H1 (cell line): ENCODE measurements at regions not wholly inside any gene's neighbourhood (a gene's known extent, or its start where the extent isn't known, plus 50 kb on each side); places are given as distances from the start of the nearest gene placed in this dataset.

Source experiments
- CTCF ChIA-PET: fragments of 300-600 bp; sonication (Branson Sonifier 250); formaldehyde crosslinking; loops from one replicate; lab custom pipeline; 2021; ENCODE audit not compliant: partially characterized antibody; lab: Charles Lee
- POLR2A ChIA-PET: fragments of 300-600 bp; sonication (Branson Sonifier 250); formaldehyde crosslinking; loops from one replicate; lab custom pipeline; 2021; ENCODE audit warnings: inconsistent platforms; ENCODE audit not compliant: partially characterized antibody; lab: Charles Lee
- DNase-seq, 2 experiments: peaks; one replicate each; pipeline versions ENCODE4 v3.0.0 to v3.0.0-alpha.2; 2010 to 2022; ENCODE audit warnings: low spot score in 2 of 2, low read depth in 1 of 2, mixed read lengths in 1 of 2
- FAIRE-seq: peaks from 2 replicates; lab custom pipeline; 2011; peaks lifted over from hg19 to GRCh38; lab: Jason Lieb, UNC
- H2AFZ ChIP-seq: 2 replicates; pipeline ENCODE4 v1.8.1; 2012; ENCODE audit warnings: low read length, inconsistent platforms
- H2AK5ac ChIP-seq: 2 replicates; pipeline ENCODE4 v1.6.1; 2013; ENCODE audit warnings: low read depth, low read length
- H2BK120ac ChIP-seq: replicated peaks from 2 replicates; pipeline ENCODE3; 2013; ENCODE audit warnings: low read depth, low read length, inconsistent platforms
- H2BK12ac ChIP-seq: 2 replicates; pipeline ENCODE4 v1.6.1; 2013; ENCODE audit warnings: low read depth, low read length
- H2BK15ac ChIP-seq: 2 replicates; pipeline ENCODE4 v1.6.1; 2013; ENCODE audit warnings: low read length
- H2BK20ac ChIP-seq: 2 replicates; pipeline ENCODE4 v1.6.1; 2013; ENCODE audit warnings: low read length
- H2BK5ac ChIP-seq: 2 replicates; pipeline ENCODE4 v1.6.1; 2013; ENCODE audit warnings: low read depth, low read length
- H3K14ac ChIP-seq: 2 replicates; pipeline ENCODE4 v1.6.1; 2013; ENCODE audit warnings: inconsistent platforms; ENCODE audit not compliant: insufficient read length
- H3K18ac ChIP-seq: 2 replicates; pipeline ENCODE4 v1.6.1; 2013; ENCODE audit warnings: low read length; ENCODE audit errors: extremely low read depth
- H3K23ac ChIP-seq: 2 replicates; pipeline ENCODE4 v1.6.1; 2013; ENCODE audit warnings: inconsistent platforms; ENCODE audit not compliant: insufficient read length
- H3K23me2 ChIP-seq: 2 replicates; pipeline ENCODE4 v1.6.1; 2013; ENCODE audit warnings: low read depth, low read length
- H3K27ac ChIP-seq: 2 replicates; pipeline ENCODE4 v1.6.1; 2011; ENCODE audit warnings: low read depth, low read length, inconsistent platforms
- H3K27me3 ChIP-seq, 4 experiments: replicated peaks in 1 of 4; 1 replicate in 1 of 4; 2 replicates in 3 of 4; pipeline versions ENCODE4 v1.6.1 to v1.8.1; 2011 to 2013; ENCODE audit warnings: low read length in 3 of 4, mild to moderate bottlenecking in 3 of 4, inconsistent platforms in 2 of 4, mixed read lengths in 2 of 4, moderate library complexity in 1 of 4; ENCODE audit not compliant: control insufficient read depth in 3 of 4, insufficient read depth in 3 of 4; ENCODE audit errors: extremely low read depth in 1 of 4
- H3K36me3 ChIP-seq, 4 experiments: 2 replicates each; pipeline versions ENCODE4 v1.6.1 to v1.8.1; 2011 to 2013; ENCODE audit warnings: mild to moderate bottlenecking in 4 of 4, low read length in 3 of 4, moderate library complexity in 2 of 4, control low read depth in 1 of 4, inconsistent platforms in 1 of 4; ENCODE audit not compliant: insufficient read depth in 4 of 4, control insufficient read depth in 2 of 4
- H3K4ac ChIP-seq: replicated peaks from 2 replicates; pipeline ENCODE3; 2013; ENCODE audit warnings: low read length, low read depth, mixed read lengths, inconsistent platforms; ENCODE audit not compliant: insufficient read length
- H3K4me1 ChIP-seq, 4 experiments: replicated peaks in 1 of 4; 1 replicate in 1 of 4; 2 replicates in 3 of 4; pipeline versions ENCODE4 v1.6.1 to v1.8.1; 2011 to 2013; ENCODE audit warnings: low read length in 3 of 4, inconsistent platforms in 2 of 4, mixed read lengths in 1 of 4; ENCODE audit not compliant: insufficient read depth in 4 of 4, control insufficient read depth in 3 of 4
- H3K4me2 ChIP-seq, 2 experiments: 2 replicates each; pipeline versions ENCODE4 v1.6.1 to v1.8.1; 2011 to 2013; ENCODE audit warnings: low read depth in 2 of 2, low read length in 2 of 2, control low read depth in 1 of 2, inconsistent platforms in 1 of 2, mild to moderate bottlenecking in 1 of 2; ENCODE audit not compliant: insufficient read depth in 1 of 2
- H3K4me3 ChIP-seq, 4 experiments: fragments of 200-600, 300-600 bp in 1 of 4; sonication (generic), shearing (Covaris generic), sonication (Bioruptor Twin) in 1 of 4; 2 replicates each; pipeline versions ENCODE4 v1.5.1 to v1.8.1; 2011 to 2016; ENCODE audit warnings: low read length in 4 of 4, low read depth in 3 of 4, control low read depth in 2 of 4, inconsistent platforms in 2 of 4, mild to moderate bottlenecking in 2 of 4, mixed read lengths in 1 of 4, moderate library complexity in 1 of 4; ENCODE audit not compliant: insufficient read depth in 2 of 4; ENCODE audit errors: extremely low read depth in 1 of 4
- H3K56ac ChIP-seq: replicated peaks from 2 replicates; pipeline ENCODE3; 2013; ENCODE audit warnings: low read depth, mild to moderate bottlenecking, mixed read lengths, low read length, inconsistent platforms; ENCODE audit not compliant: insufficient read length
- H3K79me1 ChIP-seq: 2 replicates; pipeline ENCODE4 v1.6.1; 2013; ENCODE audit warnings: low read depth, low read length, control low read depth
- H3K79me2 ChIP-seq, 2 experiments: 2 replicates each; pipeline versions ENCODE4 v1.6.1 to v1.8.1; 2012 to 2013; ENCODE audit warnings: low read length in 2 of 2, mild to moderate bottlenecking in 2 of 2, inconsistent platforms in 1 of 2; ENCODE audit not compliant: insufficient read depth in 2 of 2, control insufficient read depth in 1 of 2
- H3K9ac ChIP-seq, 4 experiments: replicated peaks in 1 of 4; 1 replicate in 1 of 4; 2 replicates in 3 of 4; pipeline versions ENCODE4 v1.6.1 to v1.8.1; 2011 to 2013; ENCODE audit warnings: low read depth in 3 of 4, low read length in 3 of 4, control low read depth in 2 of 4, mild to moderate bottlenecking in 2 of 4, moderate library complexity in 2 of 4, inconsistent platforms in 1 of 4; ENCODE audit errors: extremely low read depth in 1 of 4
- H3K9me3 ChIP-seq, 2 experiments: 2 replicates each; pipeline versions ENCODE4 v1.6.1 to v1.8.1; 2012 to 2013; ENCODE audit warnings: mild to moderate bottlenecking in 2 of 2, moderate library complexity in 2 of 2, control low read depth in 1 of 2, inconsistent platforms in 1 of 2, low read depth in 1 of 2, low read length in 1 of 2, mixed read lengths in 1 of 2; ENCODE audit not compliant: insufficient read depth in 2 of 2
- H4K20me1 ChIP-seq, 2 experiments: replicated peaks in 1 of 2; 2 replicates each; pipeline versions ENCODE3 to v1.8.1; 2011 to 2013; ENCODE audit warnings: inconsistent platforms in 2 of 2, low read length in 2 of 2, mild to moderate bottlenecking in 1 of 2; ENCODE audit not compliant: insufficient read depth in 2 of 2, control insufficient read depth in 1 of 2
- H4K5ac ChIP-seq: 2 replicates; pipeline ENCODE4 v1.6.1; 2013; ENCODE audit warnings: low read length, low read depth, mixed read lengths, inconsistent platforms; ENCODE audit not compliant: insufficient read length
- H4K8ac ChIP-seq: 2 replicates; pipeline ENCODE4 v1.8.0; 2013; ENCODE audit warnings: mild to moderate bottlenecking, moderate library complexity, low read length, inconsistent platforms; ENCODE audit not compliant: insufficient read depth; ENCODE audit errors: extremely low read depth
- H4K91ac ChIP-seq: replicated peaks from 2 replicates; pipeline ENCODE3; 2013; ENCODE audit warnings: low read length, mixed read lengths, inconsistent platforms; ENCODE audit not compliant: insufficient read length
- KDM1A ChIP-seq: fragments of 200-600, 300-600 bp; sonication (generic); IDR thresholded peaks from 2 replicates; pipeline ENCODE4 v1.7.1; 2016; ENCODE audit warnings: mild to moderate bottlenecking, low read length, borderline replicate concordance
- WGBS, 2 experiments: shearing (Covaris generic) in 1 of 2; methylation state at CpG; one replicate each; pipeline versions ENCODE4 v1.1.6 to v1.1.7; 2013 to 2015; ENCODE audit warnings: low lambda C conversion rate in 2 of 2, mixed read lengths in 2 of 2, inconsistent platforms in 1 of 2, low coverage in 1 of 2, missing lambda C conversion rate in 1 of 2; ENCODE audit not compliant: insufficient replicate concordance in 2 of 2, insufficient coverage in 1 of 2, insufficient read length in 1 of 2; ENCODE audit errors: extremely low coverage in 1 of 2, missing lambda C conversion rate in 1 of 2; 5-methylcytosine and 5-hydroxymethylcytosine counted together

DNA sequence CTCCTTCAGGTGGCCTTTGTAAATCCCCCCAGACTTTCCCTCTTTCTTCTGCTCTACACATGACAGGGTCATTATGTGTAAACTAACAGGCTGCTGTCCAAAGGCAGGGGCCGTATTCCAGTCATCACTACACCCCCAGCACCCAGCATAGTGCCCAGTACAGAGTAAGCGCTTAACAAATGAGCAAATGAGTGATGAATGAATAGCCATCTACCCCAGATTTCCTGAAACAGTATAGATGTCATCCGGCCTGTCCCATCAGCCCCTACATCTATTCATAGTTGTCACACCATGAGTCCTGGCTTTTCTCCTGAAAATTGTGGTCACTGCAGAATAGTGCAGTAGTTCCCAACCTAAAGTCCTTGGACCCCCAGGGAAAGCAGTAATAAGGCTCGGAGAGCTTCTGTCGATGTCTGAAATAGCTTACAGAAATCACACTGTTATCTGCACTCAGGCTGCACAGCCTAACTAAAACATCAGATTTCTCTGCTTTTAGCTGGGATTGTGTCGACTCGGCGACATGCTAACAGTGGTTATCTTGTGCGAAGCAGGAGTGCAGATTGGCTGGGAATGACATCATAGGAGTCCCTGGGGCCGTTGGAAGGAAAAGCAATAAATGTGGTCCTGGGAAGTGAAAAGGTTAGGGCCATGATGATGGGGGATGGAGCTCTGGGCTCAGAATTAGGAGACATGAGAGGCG lies 143.8 kb upstream of the NECTIN1 start:
- no peak for TF ChIP-seq KDM1A
- Histone ChIP-seq H3K9me3 (no peaks in the 10 kb centered on the region), H4K5ac (no peak overlapping the region), H2BK120ac (no peak overlapping the region), H2AFZ (no peak overlapping the region), H3K4ac (no peak overlapping the region), H2BK5ac (no peak overlapping the region), H4K20me1 (no peaks in the 10 kb centered on the region), H3K27ac (no peak overlapping the region), H3K4me2 (no peak overlapping the region), H2AK5ac (no peak overlapping the region), H3K9ac (no peak overlapping the region), H2BK15ac (no peak overlapping the region), H3K23ac (no peak overlapping the region), H3K18ac (no peak overlapping the region), H3K79me1 (no peaks in the 10 kb centered on the region), H4K91ac (no peak overlapping the region), H3K14ac (no peak overlapping the region), H3K56ac (no peak overlapping the region), H2BK12ac (no peak overlapping the region), H3K23me2 (no peaks in the 10 kb centered on the region; the same call in 1 of the 2 replicates), H3K27me3 (peaks cover 0 to 2% (median 0%) of the 10 kb centered on the region in 4 experiments; a peak in 2 of 7 replicates), H3K4me1 (peaks cover 0 to 2% (median 0%) of the 10 kb centered on the region in 4 experiments; a peak in 2 of 7 replicates), H2BK20ac (no peak overlapping the region), H3K36me3 (no peaks in the 10 kb centered on the region; a peak in 1 of 8 replicates), H3K79me2 (no peaks in the 10 kb centered on the region), H4K8ac (no peak overlapping the region), H3K4me3 (no peak overlapping the region)
- POLR2A ChIA-PET, result interaction anchor here (1.3 kb wide), 1 partner anchor 19 kb away, joined by 3 read pairs; no protein-coding TSS in a partner anchor
- CTCF ChIA-PET, result interaction anchor here (0.7 to 1.6 kb wide), 6 partner anchors 10 to 392 kb away, joined by 3 to 4 read pairs (median 3); no protein-coding TSS in a partner anchor
- no peak for FAIRE-seq
- DNase-seq, result no peak
- 84% methylated on average over 11 of the region's 11 CpGs; no CpG with 5 or more reads in 1 of the 2 experiments for WGBS, 2 experiments
